Body of pancreas (tissue), 4 donors: ENCODE measurements at regions not wholly inside any gene's neighbourhood (a gene's known extent, or its start where the extent isn't known, plus 50 kb on each side); places are given as distances from the start of the nearest gene placed in this dataset.

ENCODE experiments used
- POLR2A ChIP-seq, 3 donors: fragments of 450-650 bp; IDR thresholded peaks; one replicate each; pipeline ENCODE4 v1.6.1; 2016; ENCODE audit warnings: antibody characterized with exemption in 3 of 3, mild to moderate bottlenecking in 2 of 3
- TF ChIP-seq, protein P1 (sequence below), 7 experiments: fragments of 450-650 bp in 4 of 7; fragments of 200-600 bp in 3 of 7; sonication (generic) in 3 of 7; IDR thresholded peaks; one replicate each; pipeline ENCODE4 v1.5.1; 2016 to 2019; ENCODE audit warnings: antibody characterized with exemption in 7 of 7

DNA sequence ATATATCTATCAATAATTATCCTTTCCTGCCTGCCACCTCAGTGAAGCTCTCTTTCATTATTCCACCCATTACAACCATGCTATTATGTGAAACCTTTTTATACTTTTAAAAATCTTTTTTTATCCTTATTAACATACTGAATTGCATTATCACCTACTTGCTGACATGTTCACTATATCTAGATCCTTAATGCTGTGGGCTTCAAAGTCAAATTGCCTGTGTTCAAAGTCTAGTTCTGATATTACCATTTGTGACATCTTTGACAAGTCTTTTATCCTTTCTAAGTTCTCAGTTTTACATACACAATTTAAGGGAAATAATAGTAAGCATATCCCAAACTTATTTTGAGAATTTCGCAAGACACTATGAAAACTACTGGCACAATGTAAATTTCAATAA lies 2239.4 kb downstream of the LRRC4C start:
- TF ChIP-seq, protein P1, sequence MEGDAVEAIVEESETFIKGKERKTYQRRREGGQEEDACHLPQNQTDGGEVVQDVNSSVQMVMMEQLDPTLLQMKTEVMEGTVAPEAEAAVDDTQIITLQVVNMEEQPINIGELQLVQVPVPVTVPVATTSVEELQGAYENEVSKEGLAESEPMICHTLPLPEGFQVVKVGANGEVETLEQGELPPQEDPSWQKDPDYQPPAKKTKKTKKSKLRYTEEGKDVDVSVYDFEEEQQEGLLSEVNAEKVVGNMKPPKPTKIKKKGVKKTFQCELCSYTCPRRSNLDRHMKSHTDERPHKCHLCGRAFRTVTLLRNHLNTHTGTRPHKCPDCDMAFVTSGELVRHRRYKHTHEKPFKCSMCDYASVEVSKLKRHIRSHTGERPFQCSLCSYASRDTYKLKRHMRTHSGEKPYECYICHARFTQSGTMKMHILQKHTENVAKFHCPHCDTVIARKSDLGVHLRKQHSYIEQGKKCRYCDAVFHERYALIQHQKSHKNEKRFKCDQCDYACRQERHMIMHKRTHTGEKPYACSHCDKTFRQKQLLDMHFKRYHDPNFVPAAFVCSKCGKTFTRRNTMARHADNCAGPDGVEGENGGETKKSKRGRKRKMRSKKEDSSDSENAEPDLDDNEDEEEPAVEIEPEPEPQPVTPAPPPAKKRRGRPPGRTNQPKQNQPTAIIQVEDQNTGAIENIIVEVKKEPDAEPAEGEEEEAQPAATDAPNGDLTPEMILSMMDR (IDR thresholded peaks at IDR 0.05): no peak
- TF ChIP-seq POLR2A (IDR thresholded peaks at IDR 0.05): no peak
